Adrenal gland (tissue), 9 donors: ENCODE measurements at regions not wholly inside any gene's neighbourhood (a gene's known extent, or its start where the extent isn't known, plus 50 kb on each side); places are given as distances from the start of the nearest gene placed in this dataset.
A peak's percentile ranks its signal among the peaks of the same experiment; 100 is the strongest.

Experiments
- DNase-seq, 7 donors: peaks; one replicate each; pipeline ENCODE4 v3.0.0-alpha.2; 2019 to 2020
- H3K27ac ChIP-seq, 5 donors: fragments of 200-600 bp; sonication (generic) in 4 of 5; 1 replicate in 3 of 5; 2 replicates in 2 of 5; pipeline versions ENCODE4 v1.5.1 to v1.8.0; 2016 to 2020; ENCODE audit warnings: mild to moderate bottlenecking in 1 of 5
- H3K27me3 ChIP-seq: fragments of 200-600 bp; 2 replicates; pipeline ENCODE4 v1.8.0; 2021
- H3K36me3 ChIP-seq, 2 donors: fragments of 200-600 bp; replicated peaks in 1 of 2; 1 replicate in 1 of 2; 2 replicates in 1 of 2; pipeline versions ENCODE4 v1.5.1 to v1.8.0; 2018 to 2022
- H3K4me1 ChIP-seq, 2 donors: fragments of 200-600 bp; replicated peaks in 1 of 2; 1 replicate in 1 of 2; 2 replicates in 1 of 2; pipeline versions ENCODE4 v1.5.1 to v1.8.0; 2018 to 2021
- H3K4me3 ChIP-seq, 4 donors: fragments of 200-600 bp; sonication (generic) in 3 of 4; one replicate each; pipeline ENCODE4 v1.5.1; 2016 to 2018
- H3K9me3 ChIP-seq, 3 donors: fragments of 200-600 bp; sonication (generic) in 1 of 3; replicated peaks in 1 of 3; 1 replicate in 2 of 3; 2 replicates in 1 of 3; pipeline versions ENCODE4 v1.5.1 to v1.8.0; 2016 to 2021
- CTCF ChIP-seq, 6 experiments: fragments of 450-650 bp in 4 of 6; fragments of 200-600 bp in 2 of 6; sonication (generic) in 1 of 6; IDR thresholded peaks; 1 replicate in 5 of 6; 2 replicates in 1 of 6; pipeline versions ENCODE4 v1.5.1 to v1.8.0; 2016 to 2021; ENCODE audit warnings: antibody characterized with exemption in 6 of 6, mild to moderate bottlenecking in 2 of 6, moderate library complexity in 1 of 6
- POLR2A ChIP-seq, 2 donors: fragments of 450-650 bp; IDR thresholded peaks; one replicate each; pipeline ENCODE4 v1.6.1; 2017; ENCODE audit warnings: antibody characterized with exemption in 2 of 2, mild to moderate bottlenecking in 2 of 2, moderate library complexity in 1 of 2
- WGBS, 4 donors: extraction: QIAGEN DNeasy Blood & Tissue Kit in 2 of 4; methylation state at CpG; one replicate each; pipeline versions ENCODE4 v1.1.5 to v1.1.7; 2013 to 2017; 5-methylcytosine and 5-hydroxymethylcytosine counted together
- intact Hi-C, 2 donors: fragments of 100-400 bp; cut with DNase I; formaldehyde crosslinking; loops; one replicate each; pipeline versions ENCODE4 v1.14.1 to v1.15.0; 2022 to 2023
- donor health status: healthy with polysubstance abuse.
- donor health status: Bipolar disorder and iron deficiency.
- donor health status: DM: yes; HTN: yes; CAD: no.
- donor health status: DM: no; HTN: no; CAD: no.
- donor health status: DM: no; HTN: no; CAD: no.

- Histone ChIP-seq H3K4me1 (peaks cover 7 to 12% of the 10 kb centered on the region in 2 donors), H3K4me3 (no peak overlapping the region)
- no peak for DNase-seq
These were observed 207.1 kb upstream of the MARCKS start for GRCh38 chr6:113649880-113650609.

DNA sequence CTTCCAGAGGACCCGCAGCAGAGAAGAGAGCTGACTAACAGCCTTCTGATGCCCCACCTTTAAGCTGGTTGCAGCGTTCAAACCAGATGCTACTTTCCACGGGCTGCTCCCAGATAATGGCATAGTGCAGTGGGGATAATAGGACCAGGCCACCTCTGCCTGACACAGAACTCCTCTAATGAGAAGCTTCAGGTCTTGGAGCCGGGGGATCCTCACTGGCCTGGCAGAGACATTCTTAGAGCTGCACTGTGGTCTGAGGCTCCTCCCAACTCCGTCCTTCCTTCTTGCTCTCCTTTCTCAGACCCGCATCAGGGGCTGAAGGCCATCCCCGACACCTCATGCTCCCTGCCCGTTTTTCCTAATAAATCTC, 206.6 kb upstream of the MARCKS start:
- no peaks in the 10 kb centered on the region for H3K9me3 ChIP-seq

More at GRCh38 chr6:113649880-113650609, 207.1 kb upstream of the MARCKS start:
- WGBS, 4 donors = 64 to 76% (median 72%) methylated on average over 6 of the region's 6 CpGs
- Histone ChIP-seq H3K27ac (no peak overlapping the region), H3K9me3 (no peaks in the 10 kb centered on the region), H3K27me3 (no peaks in the 10 kb centered on the region), H3K36me3 (no peaks in the 10 kb centered on the region)
- intact Hi-C loops = no loop called here
- no peak for TF ChIP-seq POLR2A (IDR thresholded peaks at IDR 0.05)
- TF ChIP-seq CTCF (IDR thresholded peaks at IDR 0.05) = no peak

DNA sequence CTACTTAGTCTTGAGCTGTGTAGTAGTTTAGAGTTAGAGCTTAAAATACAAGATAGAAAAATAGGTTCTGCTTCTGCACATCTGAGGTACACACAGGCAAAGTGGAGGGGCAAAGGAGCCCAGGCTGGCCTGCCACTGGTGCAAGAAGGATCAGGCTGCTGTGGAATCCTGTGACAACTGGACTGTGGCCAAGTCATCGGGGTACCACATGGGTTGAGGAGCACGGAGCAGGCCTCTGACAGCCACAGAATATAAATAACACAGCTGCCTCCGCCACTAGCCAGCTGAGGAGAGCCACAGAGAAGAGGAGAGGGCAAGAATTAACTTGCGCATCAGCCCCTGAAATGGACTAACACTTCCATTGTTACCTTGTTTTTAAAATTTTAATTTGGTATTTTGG, 206.0 kb upstream of the MARCKS start:
- 48 to 70% (median 64%) methylated on average over 4 of the region's 4 CpGs for WGBS, 4 donors

More for the DNA sequence above, 206.6 kb upstream of the MARCKS start:
- intact Hi-C loops = no loop called here
- H3K4me3 ChIP-seq = no peak overlapping the region
- WGBS, 4 donors = 78 to 85% (median 80%) methylated on average over 5 to 8 of the region's 8 CpGs
- no peak for DNase-seq
- no peak for TF ChIP-seq POLR2A (IDR thresholded peaks at IDR 0.05)
- TF ChIP-seq CTCF (IDR thresholded peaks at IDR 0.05) = no peak
- H3K27ac ChIP-seq = no peak overlapping the region
- H3K4me1 ChIP-seq = peaks cover 7 to 12% of the 10 kb centered on the region in 2 donors
- H3K36me3 ChIP-seq = no peaks in the 10 kb centered on the region
- H3K27me3 ChIP-seq = no peaks in the 10 kb centered on the region

DNA sequence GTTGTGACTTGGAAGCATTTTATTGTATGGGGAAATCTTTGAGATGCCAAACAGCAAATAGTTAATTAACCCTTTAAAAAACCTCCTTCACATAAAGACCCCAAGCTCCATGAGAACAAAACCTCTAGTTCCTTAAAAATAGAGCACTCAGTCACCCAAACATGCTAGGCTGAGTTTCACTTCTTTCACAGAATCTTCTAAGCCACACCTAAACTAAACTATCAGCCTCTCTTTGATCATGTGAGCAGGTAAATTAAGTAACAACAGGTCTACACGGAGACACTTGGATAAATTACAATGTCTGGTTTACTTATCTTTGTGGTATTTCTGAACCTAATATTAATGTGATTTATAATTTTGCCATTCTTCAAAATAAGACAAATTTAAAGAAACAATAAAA, 205.2 kb upstream of the MARCKS start:
- intact Hi-C loops = no loop called here
- H3K4me3 ChIP-seq = no peak overlapping the region
- DNase-seq = no peak
- H3K27me3 ChIP-seq = no peaks in the 10 kb centered on the region
- no peak for TF ChIP-seq CTCF (IDR thresholded peaks at IDR 0.05)
- TF ChIP-seq POLR2A (IDR thresholded peaks at IDR 0.05) = no peak
- H3K27ac ChIP-seq = no peak overlapping the region
- H3K9me3 ChIP-seq = no peaks in the 10 kb centered on the region
- H3K4me1 ChIP-seq = peaks cover 7 to 12% of the 10 kb centered on the region in 2 donors
- WGBS, 4 donors = 19 to 73% (median 45%) methylated on average over 1 of the region's 1 CpG
- no peaks in the 10 kb centered on the region for H3K36me3 ChIP-seq

More for the DNA sequence above, 206.0 kb upstream of the MARCKS start:
- H3K27ac ChIP-seq = no peak overlapping the region
- H3K36me3 ChIP-seq = no peaks in the 10 kb centered on the region
- H3K4me1 ChIP-seq = peaks cover 7 to 12% of the 10 kb centered on the region in 2 donors
- no peaks in the 10 kb centered on the region for H3K27me3 ChIP-seq
- intact Hi-C loops = no loop called here
- H3K9me3 ChIP-seq = no peaks in the 10 kb centered on the region
- H3K4me3 ChIP-seq = no peak overlapping the region
- TF ChIP-seq POLR2A (IDR thresholded peaks at IDR 0.05) (no peak), CTCF (IDR thresholded peaks at IDR 0.05) (no peak)
- peak in 1 of 7 donors; percentile 14 for DNase-seq
